ENCODE measurements at regions not wholly inside any gene's neighbourhood (a gene's known extent, or its start where the extent isn't known, plus 50 kb on each side); places are given as distances from the start of the nearest gene placed in this dataset.

- TF ChIP-seq CTCF (conservative IDR thresholded peaks at IDR 0.05; ENCODE audit: low read depth, low read length) = no peak
- no peak for TF ChIP-seq EZH2 (IDR thresholded peaks at IDR 0.05; ENCODE audit: low read length, unreplicated experiment)
These were observed 78.1 kb upstream of the AKAP13 start for GRCh38 chr15:85302271-85302670.

Data from PC-3 (cell line).